Panc1 (cell line): ENCODE measurements at regions not wholly inside any gene's neighbourhood (a gene's known extent, or its start where the extent isn't known, plus 50 kb on each side); places are given as distances from the start of the nearest gene placed in this dataset.

Source experiments
- ATAC-seq: fragments of 200-7000 bp; cut with Tn5 transposase; 2 replicates; pipeline ENCODE4 v1.9.1; 2020; ENCODE audit warnings: mild to moderate bottlenecking, moderate library complexity
- BruUV-seq: library from RNA; stranded (reverse); fragments of 400-500 nt; replicated peaks from 2 replicates; lab custom pipeline; 2021; lab: Mats Ljungman, UMichigan
- CTCF ChIA-PET: fragments of 300-600 bp; sonication (Branson Sonifier 250); formaldehyde crosslinking; loops from one replicate; lab custom pipeline; 2022; ENCODE audit warnings: antibody characterized with exemption; lab: Charles Lee
- POLR2A ChIA-PET: fragments of 300-600 bp; sonication (Branson Sonifier 250); formaldehyde crosslinking; loops from one replicate; lab custom pipeline; 2022; ENCODE audit warnings: antibody characterized with exemption; lab: Charles Lee
- DNase-seq: peaks from one replicate; pipeline ENCODE4 v3.0.0-alpha.2; 2010; ENCODE audit warnings: low read depth, low spot score
- H3K27ac ChIP-seq: 2 replicates; pipeline ENCODE4 v1.5.1; 2011; ENCODE audit warnings: mild to moderate bottlenecking, low read length, inconsistent platforms
- H3K27me3 ChIP-seq: fragments of 200-500 bp; sonication (Bioruptor generic); 2 replicates; pipeline ENCODE4 v1.6.0; 2014; ENCODE audit warnings: low read length, inconsistent platforms; ENCODE audit not compliant: control insufficient read depth, insufficient read depth
- H3K36me3 ChIP-seq: fragments of 200-500 bp; sonication (Bioruptor generic); 2 replicates; pipeline ENCODE4 v1.5.1; 2014; ENCODE audit warnings: inconsistent platforms, mild to moderate bottlenecking, low read length, moderate library complexity; ENCODE audit not compliant: control insufficient read depth, insufficient read depth
- H3K4me1 ChIP-seq: 2 replicates; pipeline ENCODE4 v1.5.1; 2011; ENCODE audit warnings: inconsistent platforms, mild to moderate bottlenecking, low read length, moderate library complexity; ENCODE audit not compliant: control insufficient read depth, insufficient read depth
- H3K4me3 ChIP-seq, 2 experiments: 2 replicates each; pipeline ENCODE4 v1.5.1; 2011 to 2012; ENCODE audit warnings: low read depth in 2 of 2, low read length in 2 of 2, mild to moderate bottlenecking in 2 of 2, inconsistent platforms in 1 of 2, moderate library complexity in 1 of 2
- H3K9me3 ChIP-seq: fragments of 200-500 bp; sonication (Bioruptor generic); 2 replicates; pipeline ENCODE4 v1.5.1; 2014; ENCODE audit warnings: low read depth, mild to moderate bottlenecking, inconsistent platforms, low read length, moderate library complexity; ENCODE audit not compliant: control insufficient read depth, insufficient read depth
- POLR2AphosphoS5 ChIP-seq: IDR thresholded peaks from 2 replicates; pipeline ENCODE4 v1.6.1; 2012; ENCODE audit warnings: mild to moderate bottlenecking, low read depth, low read length, moderate library complexity
- SIN3A ChIP-seq: IDR thresholded peaks from 2 replicates; pipeline ENCODE4 v1.6.1; 2012; ENCODE audit warnings: low read depth, mild to moderate bottlenecking, low read length, moderate library complexity, borderline replicate concordance; ENCODE audit not compliant: insufficient read depth
- TCF7L2 ChIP-seq: IDR thresholded peaks from 2 replicates; pipeline ENCODE4 v1.6.1; 2011; ENCODE audit warnings: mild to moderate bottlenecking, low read depth, low read length, inconsistent platforms
- in situ Hi-C: cut with HindIII; loops from 2 replicates; pipeline ENCODE4 v1.10.0; 2016; ENCODE audit warnings: low sequenced_read_pairs, low pct_unique_long_range_greater_than_20kb
- intact Hi-C: fragments of 100-400 bp; cut with micrococcal nuclease; formaldehyde crosslinking; loops from one replicate; pipeline ENCODE4 v1.10.0; 2022; ENCODE audit not compliant: unreplicated experiment
- TF ChIP-seq, protein P1 (sequence below), 2 experiments: IDR thresholded peaks; 2 replicates each; pipeline ENCODE4 v1.6.1; 2011 to 2012; ENCODE audit warnings: low read depth in 2 of 2, control low read depth in 1 of 2, low read length in 1 of 2, mild to moderate bottlenecking in 1 of 2, moderate library complexity in 1 of 2; ENCODE audit not compliant: insufficient read depth in 1 of 2
- TF ChIP-seq, protein P2 (sequence below): fragments of 450-650 bp; IDR thresholded peaks from 2 replicates; pipeline ENCODE4 v1.5.1; 2017; ENCODE audit warnings: mild to moderate bottlenecking

DNA sequence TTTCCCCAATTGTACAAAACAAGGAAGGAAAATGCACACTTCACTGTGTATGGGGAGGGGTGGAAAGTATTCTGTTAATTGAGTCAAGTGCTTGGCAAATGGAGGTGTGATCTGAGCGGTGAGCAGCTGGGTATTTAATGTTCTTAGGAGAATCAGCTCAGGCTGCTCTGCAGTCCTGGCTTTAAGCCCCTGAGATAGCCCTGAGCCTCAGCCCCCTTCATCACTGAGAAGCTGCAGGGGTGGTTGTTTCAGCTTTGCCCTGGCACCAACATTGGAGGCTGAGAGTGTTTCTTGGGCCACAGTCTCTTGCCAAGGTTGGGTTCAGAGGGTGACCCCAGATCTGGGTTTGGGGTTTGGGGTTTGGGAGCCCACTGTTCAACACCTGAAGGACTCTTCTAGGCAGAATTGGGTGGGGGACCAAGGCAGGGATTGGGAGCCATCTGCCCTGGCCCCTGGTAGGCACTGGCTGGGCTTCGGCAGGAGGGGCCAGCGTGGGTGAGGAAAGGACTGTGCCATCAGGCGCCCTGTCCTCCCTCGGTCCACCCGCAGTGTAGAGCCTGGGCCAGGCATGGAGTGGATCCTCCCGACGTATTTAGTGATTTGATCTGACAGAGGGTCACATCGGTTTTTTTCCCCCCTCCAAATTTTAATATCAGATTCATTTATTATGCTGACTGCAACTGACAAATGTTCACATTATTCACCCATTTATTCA lies 66.7 kb upstream of the ZNF536 start:
- intact Hi-C loops (no loop called here), in situ Hi-C loops (no loop called here)
- H3K27ac ChIP-seq = no peak overlapping the region
- no peaks in the 10 kb centered on the region for H3K4me1 ChIP-seq
- ChIA-PET POLR2A (no interaction called here), CTCF (no interaction called here)
- ATAC-seq (no peak), DNase-seq (no peak)
- BruUV-seq = no TSS peak
- H3K36me3 ChIP-seq = no peaks in the 10 kb centered on the region
- H3K9me3 ChIP-seq = no peaks in the 10 kb centered on the region
- no peak for TF ChIP-seq SIN3A
- TF ChIP-seq, protein P1, sequence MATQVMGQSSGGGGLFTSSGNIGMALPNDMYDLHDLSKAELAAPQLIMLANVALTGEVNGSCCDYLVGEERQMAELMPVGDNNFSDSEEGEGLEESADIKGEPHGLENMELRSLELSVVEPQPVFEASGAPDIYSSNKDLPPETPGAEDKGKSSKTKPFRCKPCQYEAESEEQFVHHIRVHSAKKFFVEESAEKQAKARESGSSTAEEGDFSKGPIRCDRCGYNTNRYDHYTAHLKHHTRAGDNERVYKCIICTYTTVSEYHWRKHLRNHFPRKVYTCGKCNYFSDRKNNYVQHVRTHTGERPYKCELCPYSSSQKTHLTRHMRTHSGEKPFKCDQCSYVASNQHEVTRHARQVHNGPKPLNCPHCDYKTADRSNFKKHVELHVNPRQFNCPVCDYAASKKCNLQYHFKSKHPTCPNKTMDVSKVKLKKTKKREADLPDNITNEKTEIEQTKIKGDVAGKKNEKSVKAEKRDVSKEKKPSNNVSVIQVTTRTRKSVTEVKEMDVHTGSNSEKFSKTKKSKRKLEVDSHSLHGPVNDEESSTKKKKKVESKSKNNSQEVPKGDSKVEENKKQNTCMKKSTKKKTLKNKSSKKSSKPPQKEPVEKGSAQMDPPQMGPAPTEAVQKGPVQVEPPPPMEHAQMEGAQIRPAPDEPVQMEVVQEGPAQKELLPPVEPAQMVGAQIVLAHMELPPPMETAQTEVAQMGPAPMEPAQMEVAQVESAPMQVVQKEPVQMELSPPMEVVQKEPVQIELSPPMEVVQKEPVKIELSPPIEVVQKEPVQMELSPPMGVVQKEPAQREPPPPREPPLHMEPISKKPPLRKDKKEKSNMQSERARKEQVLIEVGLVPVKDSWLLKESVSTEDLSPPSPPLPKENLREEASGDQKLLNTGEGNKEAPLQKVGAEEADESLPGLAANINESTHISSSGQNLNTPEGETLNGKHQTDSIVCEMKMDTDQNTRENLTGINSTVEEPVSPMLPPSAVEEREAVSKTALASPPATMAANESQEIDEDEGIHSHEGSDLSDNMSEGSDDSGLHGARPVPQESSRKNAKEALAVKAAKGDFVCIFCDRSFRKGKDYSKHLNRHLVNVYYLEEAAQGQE (IDR thresholded peaks at IDR 0.05; ENCODE audit: insufficient read depth in 1 of 2, low read depth in 2 of 2, low read length in 1 of 2) = no peak
- TF ChIP-seq, protein P2, sequence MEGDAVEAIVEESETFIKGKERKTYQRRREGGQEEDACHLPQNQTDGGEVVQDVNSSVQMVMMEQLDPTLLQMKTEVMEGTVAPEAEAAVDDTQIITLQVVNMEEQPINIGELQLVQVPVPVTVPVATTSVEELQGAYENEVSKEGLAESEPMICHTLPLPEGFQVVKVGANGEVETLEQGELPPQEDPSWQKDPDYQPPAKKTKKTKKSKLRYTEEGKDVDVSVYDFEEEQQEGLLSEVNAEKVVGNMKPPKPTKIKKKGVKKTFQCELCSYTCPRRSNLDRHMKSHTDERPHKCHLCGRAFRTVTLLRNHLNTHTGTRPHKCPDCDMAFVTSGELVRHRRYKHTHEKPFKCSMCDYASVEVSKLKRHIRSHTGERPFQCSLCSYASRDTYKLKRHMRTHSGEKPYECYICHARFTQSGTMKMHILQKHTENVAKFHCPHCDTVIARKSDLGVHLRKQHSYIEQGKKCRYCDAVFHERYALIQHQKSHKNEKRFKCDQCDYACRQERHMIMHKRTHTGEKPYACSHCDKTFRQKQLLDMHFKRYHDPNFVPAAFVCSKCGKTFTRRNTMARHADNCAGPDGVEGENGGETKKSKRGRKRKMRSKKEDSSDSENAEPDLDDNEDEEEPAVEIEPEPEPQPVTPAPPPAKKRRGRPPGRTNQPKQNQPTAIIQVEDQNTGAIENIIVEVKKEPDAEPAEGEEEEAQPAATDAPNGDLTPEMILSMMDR = no peak
- peaks cover 23% of the 10 kb centered on the region for H3K27me3 ChIP-seq
- H3K4me3 ChIP-seq = no peak overlapping the region

DNA sequence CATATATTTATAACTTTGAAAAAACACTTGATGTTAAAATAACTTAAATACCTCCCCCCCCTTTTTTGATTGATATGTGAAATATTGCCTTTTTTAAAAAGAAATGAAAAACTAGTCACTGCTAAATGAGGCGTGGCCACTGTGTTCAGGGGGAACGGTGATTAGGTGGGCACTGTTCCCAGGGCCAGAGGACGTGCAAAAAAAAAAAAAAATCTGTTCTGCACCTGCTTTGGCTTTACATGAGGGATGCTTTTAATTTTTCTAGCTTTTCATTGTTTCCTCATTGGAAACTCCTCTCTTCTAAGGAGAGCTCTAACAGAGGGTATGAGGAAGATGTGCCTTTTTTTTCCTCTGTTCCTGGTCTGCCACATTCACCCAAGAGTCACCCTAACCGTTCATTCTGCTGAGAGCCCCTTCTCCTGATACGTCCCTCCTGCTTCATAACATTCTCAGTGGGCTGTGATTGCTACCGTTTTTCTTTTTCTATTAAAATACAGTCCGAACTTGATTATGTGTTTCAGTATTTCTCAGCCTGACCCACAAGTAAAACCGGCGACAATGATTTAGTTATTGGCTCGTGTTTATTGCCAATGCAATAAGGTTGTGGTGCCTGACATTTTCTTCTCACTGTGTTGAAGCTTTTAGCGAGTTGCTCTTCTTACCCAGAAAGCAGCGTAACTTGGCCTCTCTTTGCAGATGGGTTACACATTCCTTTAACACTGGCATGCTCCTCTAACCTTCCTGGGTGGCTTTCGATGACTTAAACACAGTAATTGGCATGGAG lies 64.8 kb upstream of the ZNF536 start:
- ATAC-seq (no peak), DNase-seq (no peak)
- ChIA-PET CTCF (no interaction called here), POLR2A (no interaction called here)
- no peaks in the 10 kb centered on the region for H3K36me3 ChIP-seq
- peaks cover 23% of the 10 kb centered on the region for H3K27me3 ChIP-seq
- BruUV-seq = no TSS peak
- H3K4me1 ChIP-seq = no peaks in the 10 kb centered on the region
- H3K27ac ChIP-seq = no peak overlapping the region
- TF ChIP-seq POLR2AphosphoS5 (no peak), TCF7L2 (no peak), SIN3A (no peak)
- TF ChIP-seq, protein P1 (IDR thresholded peaks at IDR 0.05; ENCODE audit: insufficient read depth in 1 of 2, low read depth in 2 of 2, low read length in 1 of 2) = no peak
- TF ChIP-seq, protein P2 = no peak
- in situ Hi-C loops (no loop called here), intact Hi-C loops (no loop called here)
- no peak overlapping the region for H3K4me3 ChIP-seq
- no peaks in the 10 kb centered on the region for H3K9me3 ChIP-seq
